SK-N-SH (cell line): ENCODE measurements at regions not wholly inside any gene's neighbourhood (a gene's known extent, or its start where the extent isn't known, plus 50 kb on each side); places are given as distances from the start of the nearest gene placed in this dataset.
"Not testable (repeated sequence)": the region's sequence is repeated elsewhere in the genome, so short reads cannot be mapped to it uniquely, and the experiment has no call there.

Experiments used
- RAD21 ChIP-seq: IDR thresholded peaks from 2 replicates; pipeline ENCODE4 v1.6.1; 2012; ENCODE audit warnings: mild to moderate bottlenecking, low read length
- TF ChIP-seq, protein P1 (sequence below): fragments of 200-600 bp; sonication (generic); IDR thresholded peaks from 2 replicates; pipeline ENCODE4 v1.6.1; 2017; ENCODE audit warnings: antibody characterized with exemption, mild to moderate bottlenecking, moderate library complexity

DNA sequence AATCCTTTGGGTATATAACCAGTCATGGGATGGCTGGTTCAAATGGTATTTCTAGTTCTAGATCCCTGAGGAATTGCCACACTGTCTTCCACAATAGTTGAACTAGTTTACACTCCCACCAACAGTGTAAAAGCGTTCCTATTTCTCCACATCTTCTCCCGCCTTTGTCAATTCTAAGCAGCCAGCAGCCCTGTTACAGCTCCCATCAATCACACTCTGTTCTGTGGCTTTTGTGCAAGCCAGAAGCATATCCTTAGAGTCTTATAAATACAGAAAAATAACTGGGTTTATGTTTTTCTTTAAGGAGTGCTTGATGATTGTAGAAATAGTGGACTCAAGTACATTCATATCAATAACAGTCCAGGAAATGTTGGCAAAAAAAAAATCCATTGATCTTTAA, 232.9 kb downstream of the ASMT start:
- TF ChIP-seq, protein P1, sequence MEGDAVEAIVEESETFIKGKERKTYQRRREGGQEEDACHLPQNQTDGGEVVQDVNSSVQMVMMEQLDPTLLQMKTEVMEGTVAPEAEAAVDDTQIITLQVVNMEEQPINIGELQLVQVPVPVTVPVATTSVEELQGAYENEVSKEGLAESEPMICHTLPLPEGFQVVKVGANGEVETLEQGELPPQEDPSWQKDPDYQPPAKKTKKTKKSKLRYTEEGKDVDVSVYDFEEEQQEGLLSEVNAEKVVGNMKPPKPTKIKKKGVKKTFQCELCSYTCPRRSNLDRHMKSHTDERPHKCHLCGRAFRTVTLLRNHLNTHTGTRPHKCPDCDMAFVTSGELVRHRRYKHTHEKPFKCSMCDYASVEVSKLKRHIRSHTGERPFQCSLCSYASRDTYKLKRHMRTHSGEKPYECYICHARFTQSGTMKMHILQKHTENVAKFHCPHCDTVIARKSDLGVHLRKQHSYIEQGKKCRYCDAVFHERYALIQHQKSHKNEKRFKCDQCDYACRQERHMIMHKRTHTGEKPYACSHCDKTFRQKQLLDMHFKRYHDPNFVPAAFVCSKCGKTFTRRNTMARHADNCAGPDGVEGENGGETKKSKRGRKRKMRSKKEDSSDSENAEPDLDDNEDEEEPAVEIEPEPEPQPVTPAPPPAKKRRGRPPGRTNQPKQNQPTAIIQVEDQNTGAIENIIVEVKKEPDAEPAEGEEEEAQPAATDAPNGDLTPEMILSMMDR: not testable (repeated sequence)
- not testable (repeated sequence) for TF ChIP-seq RAD21
